Spleen (tissue), 7 donors: ENCODE measurements at regions not wholly inside any gene's neighbourhood (a gene's known extent, or its start where the extent isn't known, plus 50 kb on each side); places are given as distances from the start of the nearest gene placed in this dataset.

ENCODE experiments used
- CTCF ChIP-seq, 11 experiments: fragments of 200-600 bp in 7 of 11; fragments of 450-650 bp in 4 of 11; sonication (generic) in 4 of 11; IDR thresholded peaks in 8 of 11; conservative IDR thresholded peaks in 3 of 11; 1 replicate in 7 of 11; 2 replicates in 4 of 11; pipeline versions ENCODE4 v1.4.0 to v1.8.0; 2016 to 2021; ENCODE audit warnings: antibody characterized with exemption in 11 of 11, inconsistent platforms in 4 of 11, mild to moderate bottlenecking in 1 of 11
- POLR2A ChIP-seq, 3 donors: fragments of 450-650 bp; IDR thresholded peaks; one replicate each; pipeline ENCODE4 v1.5.1; 2017; ENCODE audit warnings: antibody characterized with exemption in 3 of 3, mild to moderate bottlenecking in 1 of 3
- donor health status: DM: no; HTN: no; CAD: no; lungs with moderate emphysema.
- donor health status: DM: no; HTN: no; CAD: no.
- donor health status: DM: no; HTN: no; CAD: no.

GRCh38 chr16:55029509-55029908 is 98.8 kb downstream of the IRX5 start:
- TF ChIP-seq CTCF (IDR thresholded peaks at IDR 0.05 in 8 of 11, conservative IDR thresholded peaks at IDR 0.05 in 3 of 11) (no peak), POLR2A (IDR thresholded peaks at IDR 0.05) (no peak)
